Kidney (tissue), 13 donors: ENCODE measurements at regions not wholly inside any gene's neighbourhood (a gene's known extent, or its start where the extent isn't known, plus 50 kb on each side); places are given as distances from the start of the nearest gene placed in this dataset.

Experiments
- DNase-seq, 5 donors: peaks; one replicate each; pipeline ENCODE4 v3.0.0-alpha.2; 2013 to 2020
- FAIRE-seq: peaks from 2 replicates; lab custom pipeline; 2012; peaks lifted over from hg19 to GRCh38; lab: Jason Lieb, UNC
- H3K27ac ChIP-seq, 2 donors: one replicate each; pipeline ENCODE4 v1.7.0; 2013; ENCODE audit warnings: low read depth in 2 of 2, low read length in 2 of 2, inconsistent platforms in 1 of 2
- H3K27me3 ChIP-seq: one replicate; pipeline ENCODE4 v1.7.1; 2013; ENCODE audit warnings: low read length, inconsistent platforms; ENCODE audit not compliant: control insufficient read depth, insufficient read depth
- H3K36me3 ChIP-seq, 3 donors: one replicate each; pipeline versions ENCODE4 v1.7.0 to v1.7.1; 2013; ENCODE audit warnings: low read length in 3 of 3, control low read depth in 1 of 3, inconsistent platforms in 1 of 3; ENCODE audit not compliant: insufficient read depth in 3 of 3, control insufficient read depth in 2 of 3
- H3K4me1 ChIP-seq, 3 donors: one replicate each; pipeline versions ENCODE4 v1.7.0 to v1.7.1; 2013; ENCODE audit warnings: low read length in 3 of 3, inconsistent platforms in 1 of 3, low read depth in 1 of 3; ENCODE audit not compliant: control insufficient read depth in 2 of 3, insufficient read depth in 2 of 3
- H3K4me3 ChIP-seq, 3 donors: one replicate each; pipeline versions ENCODE4 v1.7.0 to v1.8.1; 2013; ENCODE audit warnings: low read length in 3 of 3, control low read depth in 1 of 3, inconsistent platforms in 1 of 3
- H3K9ac ChIP-seq, 3 donors: one replicate each; pipeline versions ENCODE4 v1.7.0 to v1.7.1; 2013; ENCODE audit warnings: low read length in 3 of 3, control low read depth in 1 of 3, inconsistent platforms in 1 of 3
- H3K9me3 ChIP-seq, 3 donors: one replicate each; pipeline versions ENCODE4 v1.7.0 to v1.7.1; 2013; ENCODE audit warnings: low read length in 3 of 3, control low read depth in 1 of 3, inconsistent platforms in 1 of 3; ENCODE audit not compliant: control insufficient read depth in 2 of 3, insufficient read depth in 1 of 3
- CTCF ChIP-seq: IDR thresholded peaks from 3 replicates; pipeline ENCODE4 v1.5.1; 2012; ENCODE audit warnings: mild to moderate bottlenecking, moderate library complexity, borderline replicate concordance; ENCODE audit not compliant: insufficient read depth; ENCODE audit errors: extremely low read depth
- intact Hi-C: fragments of 100-400 bp; cut with DNase I; formaldehyde crosslinking; loops from one replicate; pipeline ENCODE4 v1.11.1; 2022
- donor health status: control.
- donor health status: control.
- donor health status: control.
- donor health status: control.
- donor health status: control.
- donor health status: DM: yes; HTN: yes; CAD: no.
- donor health status: Normal renal cell carcinoma (clear cell type).

- no peaks in the 10 kb centered on the region for H3K4me1 ChIP-seq
- H3K9me3 ChIP-seq, result peaks cover 0 to 7% (median 0%) of the 10 kb centered on the region in 3 donors
- no peaks in the 10 kb centered on the region for H3K36me3 ChIP-seq
- no peak overlapping the region for H3K4me3 ChIP-seq
- no peaks in the 10 kb centered on the region for H3K27me3 ChIP-seq
- H3K27ac ChIP-seq, result no peak overlapping the region
- H3K9ac ChIP-seq, result no peak overlapping the region
- DNase-seq (no peak), FAIRE-seq (no peak)
- TF ChIP-seq CTCF, result no peak
- intact Hi-C loops, result no loop called here
Measured at GRCh38 chr5:26807231-26808199, 230.9 kb downstream of the CDH9 start.

GRCh38 chr5:26805076-26805475 is 233.3 kb downstream of the CDH9 start:
- Histone ChIP-seq H3K4me3 (no peak overlapping the region), H3K36me3 (no peaks in the 10 kb centered on the region), H3K9me3 (peaks cover 0 to 7% (median 0%) of the 10 kb centered on the region in 3 donors), H3K9ac (no peak overlapping the region), H3K4me1 (no peaks in the 10 kb centered on the region), H3K27me3 (no peaks in the 10 kb centered on the region), H3K27ac (no peak overlapping the region)
- DNase-seq, result no peak
- intact Hi-C loops, result no loop called here
- no peak for FAIRE-seq
- no peak for TF ChIP-seq CTCF

- H3K36me3 ChIP-seq, result no peaks in the 10 kb centered on the region
- TF ChIP-seq CTCF, result no peak
- intact Hi-C loops, result no loop called here
Measured at GRCh38 chr5:26802944-26803343, 235.4 kb downstream of the CDH9 start.

More at GRCh38 chr5:26802944-26803343, 235.4 kb downstream of the CDH9 start:
- DNase-seq, result no peak
- H3K9ac ChIP-seq, result no peak overlapping the region
- no peaks in the 10 kb centered on the region for H3K27me3 ChIP-seq
- no peak overlapping the region for H3K4me3 ChIP-seq
- H3K27ac ChIP-seq, result no peak overlapping the region
- H3K9me3 ChIP-seq, result peaks cover 0 to 7% (median 0%) of the 10 kb centered on the region in 3 donors
- FAIRE-seq, result no peak
- no peaks in the 10 kb centered on the region for H3K4me1 ChIP-seq
